ENCODE measurements at regions not wholly inside any gene's neighbourhood (a gene's known extent, or its start where the extent isn't known, plus 50 kb on each side); places are given as distances from the start of the nearest gene placed in this dataset.

GRCh38 chrX:39406799-39407198 is 605.5 kb downstream of the MID1IP1 start:
- TF ChIP-seq, protein P1, sequence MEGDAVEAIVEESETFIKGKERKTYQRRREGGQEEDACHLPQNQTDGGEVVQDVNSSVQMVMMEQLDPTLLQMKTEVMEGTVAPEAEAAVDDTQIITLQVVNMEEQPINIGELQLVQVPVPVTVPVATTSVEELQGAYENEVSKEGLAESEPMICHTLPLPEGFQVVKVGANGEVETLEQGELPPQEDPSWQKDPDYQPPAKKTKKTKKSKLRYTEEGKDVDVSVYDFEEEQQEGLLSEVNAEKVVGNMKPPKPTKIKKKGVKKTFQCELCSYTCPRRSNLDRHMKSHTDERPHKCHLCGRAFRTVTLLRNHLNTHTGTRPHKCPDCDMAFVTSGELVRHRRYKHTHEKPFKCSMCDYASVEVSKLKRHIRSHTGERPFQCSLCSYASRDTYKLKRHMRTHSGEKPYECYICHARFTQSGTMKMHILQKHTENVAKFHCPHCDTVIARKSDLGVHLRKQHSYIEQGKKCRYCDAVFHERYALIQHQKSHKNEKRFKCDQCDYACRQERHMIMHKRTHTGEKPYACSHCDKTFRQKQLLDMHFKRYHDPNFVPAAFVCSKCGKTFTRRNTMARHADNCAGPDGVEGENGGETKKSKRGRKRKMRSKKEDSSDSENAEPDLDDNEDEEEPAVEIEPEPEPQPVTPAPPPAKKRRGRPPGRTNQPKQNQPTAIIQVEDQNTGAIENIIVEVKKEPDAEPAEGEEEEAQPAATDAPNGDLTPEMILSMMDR (IDR thresholded peaks at IDR 0.05): no peak
- no peak for TF ChIP-seq EP300 (IDR thresholded peaks at IDR 0.05; ENCODE audit: low read depth)
- TF ChIP-seq POLR2A (IDR thresholded peaks at IDR 0.05): no peak

Data from transverse colon (tissue), 3 donors.